ENCODE measurements at regions not wholly inside any gene's neighbourhood (a gene's known extent, or its start where the extent isn't known, plus 50 kb on each side); places are given as distances from the start of the nearest gene placed in this dataset.

DNA sequence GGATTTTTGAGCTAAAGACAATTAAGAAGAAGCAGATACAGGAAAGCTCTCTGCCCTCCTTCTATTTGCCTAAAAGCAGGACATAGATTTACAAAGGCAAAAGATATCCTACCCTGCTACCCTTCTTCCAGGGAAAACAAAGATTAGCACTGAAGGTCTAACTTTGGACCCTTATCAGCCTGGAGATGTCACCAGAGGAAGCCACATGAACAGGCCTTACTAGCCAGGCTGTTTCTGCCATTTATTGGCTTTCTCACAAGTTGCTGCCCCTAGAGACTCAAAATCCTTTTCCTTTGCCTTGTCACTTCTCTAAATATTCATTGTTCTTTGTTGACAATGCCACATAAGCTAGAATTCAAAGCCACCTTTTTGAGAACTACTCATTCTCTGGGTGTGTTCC lies 147.3 kb downstream of the B3GNT2 start:
- Histone ChIP-seq H3K4me1 (no peaks in the 10 kb centered on the region), H3K27me3 (no peaks in the 10 kb centered on the region), H3K27ac (no peak overlapping the region), H3K4me3 (no peak overlapping the region), H3K36me3 (no peaks in the 10 kb centered on the region), H3K9me3 (no peaks in the 10 kb centered on the region), H3K9ac (ENCODE audit: low read depth in 2 of 2, low read length in 2 of 2) (no peak overlapping the region)
- TF ChIP-seq, protein P1, sequence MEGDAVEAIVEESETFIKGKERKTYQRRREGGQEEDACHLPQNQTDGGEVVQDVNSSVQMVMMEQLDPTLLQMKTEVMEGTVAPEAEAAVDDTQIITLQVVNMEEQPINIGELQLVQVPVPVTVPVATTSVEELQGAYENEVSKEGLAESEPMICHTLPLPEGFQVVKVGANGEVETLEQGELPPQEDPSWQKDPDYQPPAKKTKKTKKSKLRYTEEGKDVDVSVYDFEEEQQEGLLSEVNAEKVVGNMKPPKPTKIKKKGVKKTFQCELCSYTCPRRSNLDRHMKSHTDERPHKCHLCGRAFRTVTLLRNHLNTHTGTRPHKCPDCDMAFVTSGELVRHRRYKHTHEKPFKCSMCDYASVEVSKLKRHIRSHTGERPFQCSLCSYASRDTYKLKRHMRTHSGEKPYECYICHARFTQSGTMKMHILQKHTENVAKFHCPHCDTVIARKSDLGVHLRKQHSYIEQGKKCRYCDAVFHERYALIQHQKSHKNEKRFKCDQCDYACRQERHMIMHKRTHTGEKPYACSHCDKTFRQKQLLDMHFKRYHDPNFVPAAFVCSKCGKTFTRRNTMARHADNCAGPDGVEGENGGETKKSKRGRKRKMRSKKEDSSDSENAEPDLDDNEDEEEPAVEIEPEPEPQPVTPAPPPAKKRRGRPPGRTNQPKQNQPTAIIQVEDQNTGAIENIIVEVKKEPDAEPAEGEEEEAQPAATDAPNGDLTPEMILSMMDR (IDR thresholded peaks at IDR 0.05) = no peak
- DNase-seq = no peak
- intact Hi-C loops (cut with DNase I) = no loop called here

DNA sequence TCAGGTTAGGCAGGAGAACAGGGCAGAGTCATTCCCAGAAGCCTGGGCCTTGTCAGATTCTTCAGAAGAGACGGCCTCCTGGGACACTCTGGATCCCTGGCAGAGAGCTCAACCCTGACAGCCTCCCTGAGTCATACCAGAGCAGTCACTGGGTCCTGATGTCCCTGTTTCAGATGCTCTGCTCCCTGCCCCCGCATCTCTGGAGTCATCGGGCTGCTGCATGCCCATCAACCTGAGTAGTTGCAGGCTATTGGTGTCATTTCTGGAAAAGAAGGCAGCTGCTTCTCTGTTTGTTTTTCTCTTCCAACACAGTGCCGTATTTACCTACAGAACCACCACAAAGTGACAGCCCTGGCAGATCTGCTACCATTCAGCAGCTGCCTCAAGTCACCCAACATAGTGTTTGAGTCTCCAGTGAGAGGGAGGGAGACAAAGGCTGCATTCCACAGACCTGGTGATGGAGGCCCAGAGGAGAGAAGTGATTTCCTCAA lies 145.1 kb downstream of the B3GNT2 start:
- no peak overlapping the region for H3K4me3 ChIP-seq
- no peaks in the 10 kb centered on the region for H3K36me3 ChIP-seq
- no peak overlapping the region for H3K9ac ChIP-seq (ENCODE audit: low read depth in 2 of 2, low read length in 2 of 2)
- no peak overlapping the region for H3K27ac ChIP-seq
- intact Hi-C loops (cut with DNase I) = no loop called here
- no peaks in the 10 kb centered on the region for H3K4me1 ChIP-seq
- no peaks in the 10 kb centered on the region for H3K27me3 ChIP-seq
- no peaks in the 10 kb centered on the region for H3K9me3 ChIP-seq
- no peak for DNase-seq
- TF ChIP-seq, protein P1 (IDR thresholded peaks at IDR 0.05) = no peak

DNA sequence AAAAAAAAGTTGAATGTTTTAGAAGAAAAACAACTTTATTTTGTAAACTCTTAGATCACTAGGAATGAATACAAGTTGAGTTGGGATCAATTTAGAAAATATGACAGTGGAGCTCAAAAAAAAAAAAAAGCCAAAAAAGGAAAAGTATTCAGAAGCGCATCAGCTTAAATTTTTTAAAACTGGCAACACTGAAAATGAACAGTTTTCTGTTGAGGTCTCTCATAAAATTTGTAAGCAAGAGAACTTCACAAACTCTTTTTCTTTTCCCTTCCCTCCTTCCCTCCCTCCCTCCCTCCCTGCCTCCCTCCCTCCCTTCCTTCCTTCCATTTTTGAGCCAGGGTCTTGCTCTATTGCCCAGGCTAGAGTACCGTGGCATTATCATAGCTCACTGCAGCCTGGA lies 143.9 kb downstream of the B3GNT2 start:
- Histone ChIP-seq H3K4me3 (no peak overlapping the region), H3K36me3 (no peaks in the 10 kb centered on the region), H3K27me3 (no peaks in the 10 kb centered on the region), H3K27ac (no peak overlapping the region), H3K9me3 (no peaks in the 10 kb centered on the region), H3K9ac (ENCODE audit: low read depth in 2 of 2, low read length in 2 of 2) (no peak overlapping the region), H3K4me1 (no peaks in the 10 kb centered on the region)
- intact Hi-C loops (cut with DNase I) = no loop called here
- DNase-seq = no peak
- TF ChIP-seq, protein P1 (IDR thresholded peaks at IDR 0.05) = no peak

DNA sequence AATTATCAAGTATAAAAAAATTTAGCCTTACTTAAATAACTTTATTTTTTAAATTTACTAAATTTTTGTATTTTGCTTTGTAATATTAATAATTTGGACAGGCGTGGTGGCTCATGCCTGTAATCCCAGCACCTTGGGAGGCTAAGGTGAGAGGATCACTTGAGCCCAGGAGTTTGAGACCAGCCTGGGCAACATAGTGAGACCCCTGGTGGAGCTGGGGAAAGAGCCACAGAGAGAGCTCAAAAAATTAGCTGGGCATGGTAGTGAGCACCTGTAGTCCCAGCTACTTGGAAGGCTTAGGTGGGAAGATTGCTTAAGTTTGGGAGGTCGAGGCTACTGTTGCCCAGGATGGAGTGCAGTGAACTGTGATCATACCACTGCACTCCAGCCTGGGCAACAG lies 143.5 kb downstream of the B3GNT2 start:
- Histone ChIP-seq H3K9ac (ENCODE audit: low read depth in 2 of 2, low read length in 2 of 2) (no peak overlapping the region), H3K9me3 (no peaks in the 10 kb centered on the region), H3K36me3 (no peaks in the 10 kb centered on the region), H3K4me3 (no peak overlapping the region), H3K27ac (no peak overlapping the region), H3K27me3 (no peaks in the 10 kb centered on the region), H3K4me1 (no peaks in the 10 kb centered on the region)
- TF ChIP-seq, protein P1 (IDR thresholded peaks at IDR 0.05) = no peak
- intact Hi-C loops (cut with DNase I) = no loop called here
- DNase-seq = no peak

DNA sequence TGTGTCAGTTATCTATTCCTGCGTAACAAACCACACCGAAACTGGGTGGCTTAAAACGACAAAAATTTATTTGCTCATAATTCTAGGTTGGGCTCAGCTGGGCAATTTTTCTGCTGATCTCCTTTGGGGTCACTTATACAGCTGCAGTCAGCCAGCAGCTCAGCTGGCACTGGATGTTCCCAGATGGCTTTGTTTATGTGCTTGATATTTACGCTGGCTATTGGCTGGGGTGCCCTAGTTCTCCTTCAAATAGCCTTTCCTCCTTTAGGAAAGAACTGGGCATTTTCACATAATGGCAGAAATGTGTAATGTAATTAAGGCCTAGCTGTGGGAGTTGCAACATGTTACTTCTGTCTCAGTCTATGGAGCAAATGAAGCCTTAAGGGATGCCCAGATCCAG lies 142.2 kb downstream of the B3GNT2 start:
- H3K4me1 ChIP-seq = no peaks in the 10 kb centered on the region
- no peaks in the 10 kb centered on the region for H3K36me3 ChIP-seq
- H3K27me3 ChIP-seq = no peaks in the 10 kb centered on the region
- TF ChIP-seq, protein P1 (IDR thresholded peaks at IDR 0.05) = no peak
- intact Hi-C loops (cut with DNase I) = no loop called here
- H3K27ac ChIP-seq = no peak overlapping the region
- no peak overlapping the region for H3K9ac ChIP-seq (ENCODE audit: low read depth in 2 of 2, low read length in 2 of 2)
- DNase-seq = no peak
- H3K4me3 ChIP-seq = no peak overlapping the region
- H3K9me3 ChIP-seq = no peaks in the 10 kb centered on the region

DNA sequence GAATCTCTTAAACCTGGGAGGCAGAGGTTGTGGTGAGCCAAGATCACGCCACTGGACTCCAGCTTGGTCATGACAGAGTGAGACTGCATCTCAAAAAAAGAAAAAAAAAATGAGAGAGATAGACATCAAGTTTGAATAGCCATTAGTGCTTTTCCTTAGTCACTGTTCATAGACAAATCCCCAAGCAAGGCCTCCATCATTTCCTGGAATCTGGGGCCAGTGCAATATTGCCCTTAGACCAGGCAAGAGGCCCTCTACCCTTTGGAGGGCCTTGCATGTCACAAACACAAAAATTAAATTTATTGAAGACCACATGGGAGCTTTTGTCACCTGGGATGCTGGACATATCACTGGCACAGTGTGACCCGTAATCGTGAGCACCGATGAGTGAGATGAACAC lies 141.5 kb downstream of the B3GNT2 start:
- TF ChIP-seq, protein P1 (IDR thresholded peaks at IDR 0.05) = no peak
- no peak for DNase-seq
- no peak overlapping the region for H3K9ac ChIP-seq (ENCODE audit: low read depth in 2 of 2, low read length in 2 of 2)
- H3K36me3 ChIP-seq = no peaks in the 10 kb centered on the region
- intact Hi-C loops (cut with DNase I) = no loop called here
- H3K9me3 ChIP-seq = no peaks in the 10 kb centered on the region
- no peaks in the 10 kb centered on the region for H3K4me1 ChIP-seq
- no peak overlapping the region for H3K4me3 ChIP-seq
- H3K27ac ChIP-seq = no peak overlapping the region
- H3K27me3 ChIP-seq = no peaks in the 10 kb centered on the region
